ENCODE measurements at regions not wholly inside any gene's neighbourhood (a gene's known extent, or its start where the extent isn't known, plus 50 kb on each side); places are given as distances from the start of the nearest gene placed in this dataset.

DNA sequence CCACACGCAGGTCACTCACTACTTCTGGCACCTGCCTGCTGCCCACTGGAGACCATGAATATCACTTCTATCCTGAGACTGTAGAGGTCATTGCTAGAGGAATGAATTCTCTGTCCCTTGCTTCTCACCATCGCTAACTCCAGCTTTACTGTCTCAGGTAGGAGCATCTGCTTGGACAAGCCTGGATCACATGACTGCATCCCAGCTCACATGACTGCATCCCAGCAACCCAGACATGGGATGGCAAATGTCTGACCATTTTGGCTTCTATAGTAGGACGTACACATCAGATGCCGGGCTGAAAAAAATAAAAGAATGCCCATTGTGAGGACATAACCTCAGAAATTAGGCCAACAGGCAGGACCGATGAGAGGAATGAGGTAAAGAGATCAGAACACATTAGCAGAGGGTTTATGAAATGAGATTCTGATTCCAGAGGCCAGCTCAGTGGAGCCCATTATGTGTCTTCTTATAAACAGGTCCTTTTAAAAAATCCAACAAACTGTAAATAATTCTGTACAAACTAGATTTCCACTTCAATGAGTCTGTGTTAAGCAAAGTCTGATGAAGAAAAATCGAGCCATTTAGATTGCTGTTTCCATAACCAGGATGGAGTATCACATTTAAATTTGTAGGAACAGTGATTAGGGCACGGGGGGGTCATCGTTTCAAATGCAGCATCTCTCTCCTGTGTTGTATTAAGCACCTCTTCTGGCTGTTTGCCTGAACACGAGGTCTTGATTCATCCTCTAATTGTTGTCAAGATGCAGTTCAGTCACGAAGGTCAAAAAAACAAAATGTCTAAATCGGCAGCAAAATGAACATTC, 126.7 kb downstream of the MTHFS start:
- H3F3A ChIP-seq (replicated peaks; ENCODE audit: insufficient read depth): no peaks in the 10 kb centered on the region
- no peaks in the 10 kb centered on the region for H3K9me3 ChIP-seq
- POLR2A ChIA-PET: no interaction called here
- H2AFZ ChIP-seq (ENCODE audit: low read depth): no peak overlapping the region
- H3K9ac ChIP-seq: no peak overlapping the region
- no peaks in the 10 kb centered on the region for H3K9me2 ChIP-seq
- H3K4me3 ChIP-seq (ENCODE audit: low read depth in 2 of 2, low read length in 1 of 2): no peak overlapping the region
- TF ChIP-seq GATA2 (CRISPR knock-in tag; IDR thresholded peaks at IDR 0.05) (no peak), FOXM1 (IDR thresholded peaks at IDR 0.05; ENCODE audit: low read depth) (no peak)
- TF ChIP-seq, protein P1, sequence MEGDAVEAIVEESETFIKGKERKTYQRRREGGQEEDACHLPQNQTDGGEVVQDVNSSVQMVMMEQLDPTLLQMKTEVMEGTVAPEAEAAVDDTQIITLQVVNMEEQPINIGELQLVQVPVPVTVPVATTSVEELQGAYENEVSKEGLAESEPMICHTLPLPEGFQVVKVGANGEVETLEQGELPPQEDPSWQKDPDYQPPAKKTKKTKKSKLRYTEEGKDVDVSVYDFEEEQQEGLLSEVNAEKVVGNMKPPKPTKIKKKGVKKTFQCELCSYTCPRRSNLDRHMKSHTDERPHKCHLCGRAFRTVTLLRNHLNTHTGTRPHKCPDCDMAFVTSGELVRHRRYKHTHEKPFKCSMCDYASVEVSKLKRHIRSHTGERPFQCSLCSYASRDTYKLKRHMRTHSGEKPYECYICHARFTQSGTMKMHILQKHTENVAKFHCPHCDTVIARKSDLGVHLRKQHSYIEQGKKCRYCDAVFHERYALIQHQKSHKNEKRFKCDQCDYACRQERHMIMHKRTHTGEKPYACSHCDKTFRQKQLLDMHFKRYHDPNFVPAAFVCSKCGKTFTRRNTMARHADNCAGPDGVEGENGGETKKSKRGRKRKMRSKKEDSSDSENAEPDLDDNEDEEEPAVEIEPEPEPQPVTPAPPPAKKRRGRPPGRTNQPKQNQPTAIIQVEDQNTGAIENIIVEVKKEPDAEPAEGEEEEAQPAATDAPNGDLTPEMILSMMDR (IDR thresholded peaks at IDR 0.05): no peak
- no peaks in the 10 kb centered on the region for H4K20me1 ChIP-seq (ENCODE audit: insufficient read depth)
- no peaks in the 10 kb centered on the region for H3K36me3 ChIP-seq (replicated peaks in 1 of 2; ENCODE audit: control insufficient read depth in 1 of 2, insufficient read depth in 2 of 2, low read length in 1 of 2)
- 51% methylated on average over 11 of the region's 11 CpGs for WGBS (ENCODE audit: low lambda C conversion rate)
- CTCF ChIA-PET: interaction anchor here (0.9 to 3.4 kb wide), 5 partner anchors 9 to 223 kb away, joined by 5 to 11 read pairs (median 6); no protein-coding TSS in a partner anchor
- H3K79me2 ChIP-seq (ENCODE audit: insufficient read depth): no peaks in the 10 kb centered on the region
- H3K4me2 ChIP-seq: no peak overlapping the region
- no peaks in the 10 kb centered on the region for H3K27me3 ChIP-seq (ENCODE audit: insufficient read depth)
- no peak for DNase-seq
- peaks cover 0 to under 1% of the 10 kb centered on the region in 2 experiments; a peak in 1 of 4 replicates for H3K4me1 ChIP-seq (ENCODE audit: control insufficient read depth in 1 of 2, insufficient read depth in 2 of 2, low read depth in 1 of 2, low read length in 1 of 2)
- H3K27ac ChIP-seq (ENCODE audit: low read depth in 2 of 2, low read length in 1 of 2): no peak overlapping the region

DNA sequence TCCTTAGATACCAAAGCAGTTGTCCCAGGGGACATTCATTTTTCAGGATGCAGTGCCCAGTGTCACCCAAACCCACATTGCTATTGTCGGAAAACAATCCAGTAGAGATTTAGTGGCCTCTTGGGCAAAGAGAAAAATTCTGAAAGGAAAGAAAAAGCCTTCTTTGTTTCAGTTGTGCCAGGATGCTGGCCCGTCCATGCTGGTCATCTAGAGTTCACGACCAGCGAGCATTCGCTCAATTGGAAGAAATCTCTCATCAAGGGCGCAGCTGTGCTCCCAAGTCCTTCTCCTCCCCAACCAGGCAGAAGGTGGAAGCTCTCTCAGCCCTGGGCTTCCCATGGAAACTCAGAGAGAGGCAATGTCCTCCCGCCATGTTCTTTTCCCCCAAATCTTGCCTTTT, 123.7 kb downstream of the MTHFS start:
- WGBS (ENCODE audit: low lambda C conversion rate): 87% methylated on average over 6 of the region's 7 CpGs

More for the DNA sequence above, 123.7 kb downstream of the MTHFS start:
- no peaks in the 10 kb centered on the region for H3K9me2 ChIP-seq
- no peak overlapping the region for H2AFZ ChIP-seq (ENCODE audit: low read depth)
- no peak overlapping the region for H3K27ac ChIP-seq (ENCODE audit: low read depth in 2 of 2, low read length in 1 of 2)
- H3K27me3 ChIP-seq (ENCODE audit: insufficient read depth): no peaks in the 10 kb centered on the region
- H4K20me1 ChIP-seq (ENCODE audit: insufficient read depth): no peaks in the 10 kb centered on the region
- H3K4me3 ChIP-seq (ENCODE audit: low read depth in 2 of 2, low read length in 1 of 2): no peak overlapping the region
- H3K4me1 ChIP-seq (ENCODE audit: control insufficient read depth in 1 of 2, insufficient read depth in 2 of 2, low read depth in 1 of 2, low read length in 1 of 2): peaks cover 0 to 2% of the 10 kb centered on the region in 2 experiments; a peak in 1 of 4 replicates
- no peaks in the 10 kb centered on the region for H3K36me3 ChIP-seq (replicated peaks in 1 of 2; ENCODE audit: control insufficient read depth in 1 of 2, insufficient read depth in 2 of 2, low read length in 1 of 2)
- ChIA-PET POLR2A (no interaction called here), CTCF (interaction anchor here (1.2 to 1.4 kb wide), 2 partner anchors 81 to 220 kb away, joined by 3 to 4 read pairs; no protein-coding TSS in a partner anchor)
- no peak overlapping the region for H3K4me2 ChIP-seq
- TF ChIP-seq EZH2phosphoT487 (IDR thresholded peaks at IDR 0.05; ENCODE audit: borderline replicate concordance, low read depth): no peak
- TF ChIP-seq, protein P1 (IDR thresholded peaks at IDR 0.05): no peak
- TF ChIP-seq RFX5 (IDR thresholded peaks at IDR 0.05; ENCODE audit: low read length): no peak
- TF ChIP-seq EP300 (IDR thresholded peaks at IDR 0.05; ENCODE audit: borderline replicate concordance in 1 of 2, low read depth in 1 of 2, low read length in 1 of 2): no peak
- no peak for TF ChIP-seq MXI1 (IDR thresholded peaks at IDR 0.05; ENCODE audit: low read depth, low read length)
- no peak for TF ChIP-seq GABPA (IDR thresholded peaks at IDR 0.05; ENCODE audit: low read depth)
- TF ChIP-seq POLR2AphosphoS5 (IDR thresholded peaks at IDR 0.05; ENCODE audit: low read depth, low read length): no peak
- no peak overlapping the region for H3K9ac ChIP-seq
- H3K9me3 ChIP-seq: no peaks in the 10 kb centered on the region
- no peaks in the 10 kb centered on the region for H3F3A ChIP-seq (replicated peaks; ENCODE audit: insufficient read depth)
- H3K79me2 ChIP-seq (ENCODE audit: insufficient read depth): no peaks in the 10 kb centered on the region
- no peak for DNase-seq
